ENCODE measurements at regions not wholly inside any gene's neighbourhood (a gene's known extent, or its start where the extent isn't known, plus 50 kb on each side); places are given as distances from the start of the nearest gene placed in this dataset.

- no peak for TF ChIP-seq CTCF (conservative IDR thresholded peaks at IDR 0.05; ENCODE audit: low read length)
- no peak for TF ChIP-seq EZH2phosphoT487 (IDR thresholded peaks at IDR 0.05; ENCODE audit: borderline replicate concordance)
These were observed 1241.5 kb downstream of the BRD1 start for GRCh38 chr22:48585916-48586798.
